ENCODE measurements at regions not wholly inside any gene's neighbourhood (a gene's known extent, or its start where the extent isn't known, plus 50 kb on each side); places are given as distances from the start of the nearest gene placed in this dataset.

GRCh38 chr5:143494162-143494561 lies 90.7 kb upstream of the NR3C1 start:
- no peak overlapping the region for H3K4me3 ChIP-seq (ENCODE audit: low read depth, low read length)
- DNase-seq (ENCODE audit: low read depth) = no peak
- TF ChIP-seq CTCF (IDR thresholded peaks at IDR 0.05; ENCODE audit: low read depth, low read length, missing control alignments) = no peak

GRCh38 chr5:143492783-143493182 lies 89.3 kb upstream of the NR3C1 start:
- TF ChIP-seq CTCF (IDR thresholded peaks at IDR 0.05; ENCODE audit: low read depth, low read length, missing control alignments) = no peak
- no peak overlapping the region for H3K4me3 ChIP-seq (ENCODE audit: low read depth, low read length)
- DNase-seq (ENCODE audit: low read depth) = no peak

- TF ChIP-seq CTCF (IDR thresholded peaks at IDR 0.05; ENCODE audit: low read depth, low read length, missing control alignments) = no peak
- DNase-seq (ENCODE audit: low read depth) = no peak
- no peak overlapping the region for H3K4me3 ChIP-seq (ENCODE audit: low read depth, low read length)
Measured at GRCh38 chr5:143491646-143492045, 88.2 kb upstream of the NR3C1 start.

GRCh38 chr5:143488381-143488780 lies 84.9 kb upstream of the NR3C1 start:
- no peak for DNase-seq (ENCODE audit: low read depth)
- TF ChIP-seq CTCF (IDR thresholded peaks at IDR 0.05; ENCODE audit: low read depth, low read length, missing control alignments) = no peak
- H3K4me3 ChIP-seq (ENCODE audit: low read depth, low read length) = no peak overlapping the region

GRCh38 chr5:143484601-143485000 lies 81.1 kb upstream of the NR3C1 start:
- no peak for DNase-seq (ENCODE audit: low read depth)
- no peak for TF ChIP-seq CTCF (IDR thresholded peaks at IDR 0.05; ENCODE audit: low read depth, low read length, missing control alignments)
- no peak overlapping the region for H3K4me3 ChIP-seq (ENCODE audit: low read depth, low read length)

- no peak overlapping the region for H3K4me3 ChIP-seq (ENCODE audit: low read depth, low read length)
- DNase-seq (ENCODE audit: low read depth) = no peak
- TF ChIP-seq CTCF (IDR thresholded peaks at IDR 0.05; ENCODE audit: low read depth, low read length, missing control alignments) = no peak
Measured at GRCh38 chr5:143481697-143482531, 78.4 kb upstream of the NR3C1 start.

GRCh38 chr5:143480001-143480400 lies 76.5 kb upstream of the NR3C1 start:
- DNase-seq (ENCODE audit: low read depth) = no peak
- H3K4me3 ChIP-seq (ENCODE audit: low read depth, low read length) = no peak overlapping the region
- TF ChIP-seq CTCF (IDR thresholded peaks at IDR 0.05; ENCODE audit: low read depth, low read length, missing control alignments) = no peak

Measured in GM12864 (cell line).